ENCODE measurements at regions not wholly inside any gene's neighbourhood (a gene's known extent, or its start where the extent isn't known, plus 50 kb on each side); places are given as distances from the start of the nearest gene placed in this dataset.

DNA sequence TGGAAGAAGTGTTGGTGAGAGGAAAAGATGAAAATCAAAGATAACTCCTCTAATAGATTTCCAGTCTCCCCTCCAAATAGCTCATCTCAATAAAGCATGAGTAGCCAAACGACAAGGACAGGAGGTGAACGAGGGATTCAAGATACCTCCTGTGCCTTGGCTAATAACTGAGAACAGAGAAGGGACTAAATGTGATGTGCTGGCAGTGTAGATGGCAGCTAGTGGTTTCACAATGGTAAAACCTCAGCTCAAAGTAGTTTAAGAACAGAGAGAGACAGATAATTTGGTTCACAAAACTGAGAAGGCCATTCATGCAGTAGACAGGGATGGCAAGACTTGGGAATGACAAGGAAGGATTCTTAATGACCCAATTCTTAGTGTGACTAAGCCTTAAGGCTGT lies 292.6 kb downstream of the EFHB start:
- no peaks in the 10 kb centered on the region; a peak in 1 of 4 replicates for H3K9me3 ChIP-seq (ENCODE audit: control insufficient read depth in 1 of 2, insufficient read depth in 1 of 2, low read depth in 1 of 2, low read length in 2 of 2)
- ATAC-seq = no peak
- no peaks in the 10 kb centered on the region for H3K79me2 ChIP-seq (ENCODE audit: insufficient read depth, low read length)
- no peaks in the 10 kb centered on the region for H3K27me3 ChIP-seq (ENCODE audit: insufficient read depth, low read length)
- H3K27ac ChIP-seq (ENCODE audit: low read depth, low read length) = no peak overlapping the region
- intact Hi-C loops (cut with micrococcal nuclease) = no loop called here
- no peak overlapping the region for H3K4me2 ChIP-seq (ENCODE audit: low read length)
- DNase-seq (ENCODE audit: low read depth, low spot score) = no peak
- no peaks in the 10 kb centered on the region for H3K4me1 ChIP-seq (ENCODE audit: control insufficient read depth in 1 of 2, insufficient read depth in 2 of 2, low read length in 2 of 2)
- POLR2A ChIA-PET = no interaction called here
- H4K20me1 ChIP-seq (ENCODE audit: insufficient read depth) = no peaks in the 10 kb centered on the region; the same call in 1 of the 2 replicates
- H2AFZ ChIP-seq (ENCODE audit: low read depth, low read length, poor library complexity, severe bottlenecking) = no peak overlapping the region
- no peaks in the 10 kb centered on the region for H3K9me2 ChIP-seq (ENCODE audit: insufficient read depth)
- no peak for TF ChIP-seq CTCF (IDR thresholded peaks at IDR 0.05 in 2 of 3, conservative IDR thresholded peaks at IDR 0.05 in 1 of 3; ENCODE audit: borderline replicate concordance in 1 of 3, insufficient read depth in 1 of 3, low read depth in 2 of 3, low read length in 2 of 3)
- no peak for TF ChIP-seq ZFX (IDR thresholded peaks at IDR 0.05)
- no peak overlapping the region for H3K9ac ChIP-seq (ENCODE audit: low read length)
- CTCF ChIA-PET = no interaction called here
- H3K4me3 ChIP-seq (replicated peaks in 1 of 2; ENCODE audit: low read depth in 1 of 2, low read length in 2 of 2) = no peak overlapping the region
- no peaks in the 10 kb centered on the region for H3K36me3 ChIP-seq (ENCODE audit: control insufficient read depth in 1 of 2, insufficient read depth in 2 of 2, low read length in 2 of 2)
- no TSS peak for BruUV-seq (replicated peaks)
- RAD21 ChIA-PET (ENCODE audit: low non-redundant PET in 1 of 2, low total read pairs in 2 of 2, uncharacterized antibody in 2 of 2, unreplicated experiment in 2 of 2) = no interaction called here

DNA sequence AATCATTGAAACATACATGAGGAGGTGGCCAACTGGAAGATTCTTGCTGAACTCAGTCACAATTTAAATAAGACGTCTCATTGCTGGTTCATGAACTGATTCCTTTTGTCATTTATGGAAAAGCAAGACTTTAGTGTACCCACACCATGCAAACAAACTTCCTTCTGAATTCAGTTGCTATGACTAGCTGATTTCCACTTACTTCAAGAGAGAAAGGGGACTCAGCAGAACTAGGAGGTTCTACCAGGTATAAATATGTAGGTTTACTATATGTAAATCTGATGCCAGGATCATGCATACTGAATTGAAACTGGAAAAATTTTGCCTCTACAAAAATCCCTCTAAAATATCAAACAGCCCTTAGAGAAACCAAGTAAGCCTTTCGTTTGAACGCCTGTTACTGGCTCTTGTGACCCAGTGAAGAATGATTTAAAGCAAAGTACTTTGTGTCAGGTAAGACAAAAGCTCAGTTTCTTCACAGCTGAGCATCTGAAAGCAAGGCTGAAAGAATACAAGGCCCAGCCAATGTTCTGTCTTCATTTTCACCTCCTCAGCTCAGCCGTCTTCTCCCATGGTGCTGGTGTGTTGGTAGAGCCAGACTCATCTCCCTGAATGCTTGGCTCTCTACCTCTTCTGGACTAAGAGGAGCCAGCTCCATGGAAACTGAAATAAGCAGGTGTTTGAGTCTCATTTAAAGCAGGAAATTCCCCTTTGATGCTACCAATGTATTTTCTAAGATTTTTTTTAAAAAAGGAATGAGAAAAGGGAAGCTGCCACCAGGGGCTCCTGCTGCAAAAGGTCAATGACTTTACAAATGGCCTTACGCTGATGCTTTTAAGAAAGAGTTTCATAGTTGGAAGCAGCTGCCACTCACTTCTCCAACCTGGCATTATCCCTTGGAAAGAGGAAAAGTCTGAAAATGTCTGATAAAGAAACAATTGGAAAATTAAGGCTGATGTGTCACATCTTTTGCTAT lies 301.6 kb downstream of the EFHB start:
- BruUV-seq (replicated peaks) = no TSS peak
- Histone ChIP-seq H3K9ac (ENCODE audit: low read length) (no peak overlapping the region), H3K27me3 (ENCODE audit: insufficient read depth, low read length) (no peaks in the 10 kb centered on the region), H3K4me2 (ENCODE audit: low read length) (no peak overlapping the region), H4K20me1 (ENCODE audit: insufficient read depth) (no peaks in the 10 kb centered on the region), H3K27ac (ENCODE audit: low read depth, low read length) (no peak overlapping the region), H2AFZ (ENCODE audit: low read depth, low read length, poor library complexity, severe bottlenecking) (no peak overlapping the region), H3K9me3 (ENCODE audit: control insufficient read depth in 1 of 2, insufficient read depth in 1 of 2, low read depth in 1 of 2, low read length in 2 of 2) (no peaks in the 10 kb centered on the region; a peak in 1 of 4 replicates), H3K79me2 (ENCODE audit: insufficient read depth, low read length) (no peaks in the 10 kb centered on the region), H3K4me3 (replicated peaks in 1 of 2; ENCODE audit: low read depth in 1 of 2, low read length in 2 of 2) (no peak overlapping the region), H3K36me3 (ENCODE audit: control insufficient read depth in 1 of 2, insufficient read depth in 2 of 2, low read length in 2 of 2) (no peaks in the 10 kb centered on the region), H3K9me2 (ENCODE audit: insufficient read depth) (no peaks in the 10 kb centered on the region), H3K4me1 (ENCODE audit: control insufficient read depth in 1 of 2, insufficient read depth in 2 of 2, low read length in 2 of 2) (no peaks in the 10 kb centered on the region; a peak in 1 of 4 replicates)
- RAD21 ChIA-PET (ENCODE audit: low non-redundant PET in 1 of 2, low total read pairs in 2 of 2, uncharacterized antibody in 2 of 2, unreplicated experiment in 2 of 2) = no interaction called here
- intact Hi-C loops (cut with micrococcal nuclease) = no loop called here
- DNase-seq (ENCODE audit: low read depth, low spot score) (no peak), ATAC-seq (no peak)
- CTCF ChIA-PET = no interaction called here
- POLR2A ChIA-PET = no interaction called here
- TF ChIP-seq, protein P1, sequence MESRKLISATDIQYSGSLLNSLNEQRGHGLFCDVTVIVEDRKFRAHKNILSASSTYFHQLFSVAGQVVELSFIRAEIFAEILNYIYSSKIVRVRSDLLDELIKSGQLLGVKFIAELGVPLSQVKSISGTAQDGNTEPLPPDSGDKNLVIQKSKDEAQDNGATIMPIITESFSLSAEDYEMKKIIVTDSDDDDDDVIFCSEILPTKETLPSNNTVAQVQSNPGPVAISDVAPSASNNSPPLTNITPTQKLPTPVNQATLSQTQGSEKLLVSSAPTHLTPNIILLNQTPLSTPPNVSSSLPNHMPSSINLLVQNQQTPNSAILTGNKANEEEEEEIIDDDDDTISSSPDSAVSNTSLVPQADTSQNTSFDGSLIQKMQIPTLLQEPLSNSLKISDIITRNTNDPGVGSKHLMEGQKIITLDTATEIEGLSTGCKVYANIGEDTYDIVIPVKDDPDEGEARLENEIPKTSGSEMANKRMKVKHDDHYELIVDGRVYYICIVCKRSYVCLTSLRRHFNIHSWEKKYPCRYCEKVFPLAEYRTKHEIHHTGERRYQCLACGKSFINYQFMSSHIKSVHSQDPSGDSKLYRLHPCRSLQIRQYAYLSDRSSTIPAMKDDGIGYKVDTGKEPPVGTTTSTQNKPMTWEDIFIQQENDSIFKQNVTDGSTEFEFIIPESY (IDR thresholded peaks at IDR 0.05; ENCODE audit: extremely low read depth, insufficient replicate concordance, low read length) = no peak
- TF ChIP-seq JUND (IDR thresholded peaks at IDR 0.05) = no peak
- no peak for TF ChIP-seq FOSL1 (IDR thresholded peaks at IDR 0.05; ENCODE audit: low read depth)
- TF ChIP-seq ELF1 (IDR thresholded peaks at IDR 0.05; ENCODE audit: borderline replicate concordance, low read depth) = no peak
- no peak for TF ChIP-seq MAX (IDR thresholded peaks at IDR 0.05)
- TF ChIP-seq ZFX (IDR thresholded peaks at IDR 0.05) = no peak
- TF ChIP-seq POLR2AphosphoS5 (IDR thresholded peaks at IDR 0.05; ENCODE audit: low read depth, low read length) = no peak
- no peak for TF ChIP-seq REST (IDR thresholded peaks at IDR 0.05; ENCODE audit: low read depth)

Data from HCT116 (cell line).